Neural crest cell (in vitro differentiated cells): ENCODE measurements at regions not wholly inside any gene's neighbourhood (a gene's known extent, or its start where the extent isn't known, plus 50 kb on each side); places are given as distances from the start of the nearest gene placed in this dataset.
A peak's percentile ranks its signal among the peaks of the same experiment; 100 is the strongest.

Source experiments
- DNase-seq: peaks from one replicate; pipeline ENCODE4 v3.0.0; 2021; ENCODE audit warnings: low read depth, mixed read lengths, low spot score
- H3K27ac Mint-ChIP-seq: one replicate; pipeline ENCODE4 v1.8.0; 2021; ENCODE audit warnings: mild to moderate bottlenecking, mixed read lengths; ENCODE audit not compliant: unreplicated experiment
- H3K27me3 Mint-ChIP-seq: 2 replicates; pipeline ENCODE4 v1.8.0; 2021; ENCODE audit warnings: low read depth, mild to moderate bottlenecking, mixed read lengths
- H3K36me3 Mint-ChIP-seq: 2 replicates; pipeline ENCODE4 v1.8.0; 2021; ENCODE audit warnings: low read depth, mild to moderate bottlenecking, mixed read lengths
- H3K4me1 Mint-ChIP-seq: 2 replicates; pipeline ENCODE4 v1.8.0; 2021; ENCODE audit warnings: mixed read lengths
- H3K4me3 Mint-ChIP-seq: one replicate; pipeline ENCODE4 v1.8.0; 2021; ENCODE audit warnings: mild to moderate bottlenecking, mixed read lengths
- H3K9me3 Mint-ChIP-seq: 2 replicates; pipeline ENCODE4 v1.8.0; 2021; ENCODE audit warnings: mixed read lengths
- CTCF ChIP-seq: fragments of 200-600 bp; sonication (generic); conservative IDR thresholded peaks from 2 replicates; pipeline ENCODE4 v1.5.0; 2021; ENCODE audit warnings: antibody characterized with exemption, mild to moderate bottlenecking

- no peak for TF ChIP-seq CTCF
- DNase-seq, result no peak
- peak overlapping the region; percentile 57 for H3K27ac Mint-ChIP-seq
- peaks cover 23% of the 10 kb centered on the region for H3K4me1 Mint-ChIP-seq
- H3K4me3 Mint-ChIP-seq, result no peak overlapping the region
- no peaks in the 10 kb centered on the region for H3K9me3 Mint-ChIP-seq
- H3K27me3 Mint-ChIP-seq, result no peaks in the 10 kb centered on the region
- H3K36me3 Mint-ChIP-seq, result no peaks in the 10 kb centered on the region
Observed at GRCh38 chr9:135349212-135350002, 130.2 kb upstream of the PPP1R26 start.

GRCh38 chr9:135350003-135350315, 129.6 kb upstream of the PPP1R26 start:
- H3K27me3 Mint-ChIP-seq, result no peaks in the 10 kb centered on the region
- H3K9me3 Mint-ChIP-seq, result no peaks in the 10 kb centered on the region
- H3K4me3 Mint-ChIP-seq, result no peak overlapping the region
- no peak for TF ChIP-seq CTCF
- DNase-seq, result no peak
- no peak overlapping the region for H3K27ac Mint-ChIP-seq
- H3K36me3 Mint-ChIP-seq, result no peaks in the 10 kb centered on the region
- peaks cover 17% of the 10 kb centered on the region for H3K4me1 Mint-ChIP-seq

GRCh38 chr9:135353935-135354334, 125.6 kb upstream of the PPP1R26 start:
- H3K9me3 Mint-ChIP-seq, result no peaks in the 10 kb centered on the region
- H3K27me3 Mint-ChIP-seq, result no peaks in the 10 kb centered on the region
- no peak for TF ChIP-seq CTCF
- no peak for DNase-seq
- H3K36me3 Mint-ChIP-seq, result no peaks in the 10 kb centered on the region
- no peak overlapping the region for H3K27ac Mint-ChIP-seq
- H3K4me3 Mint-ChIP-seq, result no peak overlapping the region
- H3K4me1 Mint-ChIP-seq, result peaks cover 6% of the 10 kb centered on the region

GRCh38 chr9:135355521-135356011, 124.0 kb upstream of the PPP1R26 start:
- no peaks in the 10 kb centered on the region for H3K4me1 Mint-ChIP-seq
- no peaks in the 10 kb centered on the region for H3K27me3 Mint-ChIP-seq
- TF ChIP-seq CTCF, result no peak

GRCh38 chr9:135356021-135356420, 123.6 kb upstream of the PPP1R26 start:
- TF ChIP-seq CTCF, result no peak
- no peak overlapping the region for H3K27ac Mint-ChIP-seq
- H3K4me1 Mint-ChIP-seq, result no peaks in the 10 kb centered on the region
- no peaks in the 10 kb centered on the region for H3K27me3 Mint-ChIP-seq
- H3K36me3 Mint-ChIP-seq, result no peaks in the 10 kb centered on the region
- no peaks in the 10 kb centered on the region for H3K9me3 Mint-ChIP-seq
- no peak for DNase-seq
- H3K4me3 Mint-ChIP-seq, result no peak overlapping the region

More at GRCh38 chr9:135355521-135356011, 124.0 kb upstream of the PPP1R26 start:
- no peak overlapping the region for H3K27ac Mint-ChIP-seq
- no peak overlapping the region for H3K4me3 Mint-ChIP-seq
- DNase-seq, result no peak
- no peaks in the 10 kb centered on the region for H3K9me3 Mint-ChIP-seq
- H3K36me3 Mint-ChIP-seq, result no peaks in the 10 kb centered on the region
